K562 (cell line): ENCODE measurements at regions not wholly inside any gene's neighbourhood (a gene's known extent, or its start where the extent isn't known, plus 50 kb on each side); places are given as distances from the start of the nearest gene placed in this dataset.

ENCODE experiments used
- CBFA2T3 ChIP-seq: fragments of 450-650 bp; IDR thresholded peaks from 2 replicates; pipeline ENCODE4 v1.6.1; 2017
- DPF2 ChIP-seq: fragments of 450-650 bp; IDR thresholded peaks from 2 replicates; pipeline ENCODE4 v1.6.1; 2016
- ETS2 ChIP-seq: IDR thresholded peaks from 2 replicates; pipeline ENCODE4 v1.6.1; 2016; ENCODE audit warnings: borderline replicate concordance, missing genetic modification characterization, mild to moderate bottlenecking, moderate library complexity, missing compliant biosample characterization; ENCODE audit not compliant: poor library complexity, severe bottlenecking
- GABPA ChIP-seq: fragments of 200-800 bp; sonication (Bioruptor generic); conservative IDR thresholded peaks from 2 replicates; pipeline ENCODE4 v1.6.1; 2016; ENCODE audit warnings: low read depth, missing genetic modification characterization, missing compliant biosample characterization
- GABPB2 ChIP-seq: fragments of 250-450 bp; sonication (Bioruptor Pico); conservative IDR thresholded peaks from 2 replicates; pipeline ENCODE4 v1.5.1; 2021; ENCODE audit warnings: mild to moderate bottlenecking
- HLTF ChIP-seq: fragments of 450-650 bp; IDR thresholded peaks from 2 replicates; pipeline ENCODE4 v1.6.1; 2016
- HNRNPK ChIP-seq: fragments of 200-400 bp; formaldehyde crosslinking; IDR thresholded peaks from one replicate; pipeline ENCODE4 v1.6.1; 2018; ENCODE audit warnings: mild to moderate bottlenecking, low read depth, low read length; ENCODE audit not compliant: poor library complexity, severe bottlenecking
- HNRNPUL1 ChIP-seq: fragments of 200-400 bp; formaldehyde crosslinking; IDR thresholded peaks from 2 replicates; pipeline ENCODE4 v1.6.1; 2017; ENCODE audit warnings: low read length
- MXI1 ChIP-seq: IDR thresholded peaks from 2 replicates; pipeline ENCODE4 v1.6.1; 2011; ENCODE audit warnings: low read depth, mild to moderate bottlenecking, improper control_type of control experiment, low read length
- NEUROD1 ChIP-seq: fragments of 150-350 bp; IDR thresholded peaks from 2 replicates; pipeline ENCODE4 v1.6.1; 2014; ENCODE audit warnings: borderline replicate concordance, low read length, low read depth; ENCODE audit not compliant: partially characterized antibody
- NFYB ChIP-seq: IDR thresholded peaks from 2 replicates; pipeline ENCODE4 v1.6.1; 2011; ENCODE audit warnings: mild to moderate bottlenecking, moderate library complexity; ENCODE audit not compliant: insufficient read length; ENCODE audit errors: extremely low read depth
- POLR2B ChIP-seq: fragments of 450-650 bp; IDR thresholded peaks from 2 replicates; pipeline ENCODE4 v1.6.1; 2018; ENCODE audit warnings: low read depth; ENCODE audit not compliant: partially characterized antibody
- REST ChIP-seq, 2 experiments: fragments of 450-650 bp; formaldehyde crosslinking in 1 of 2; IDR thresholded peaks; 2 replicates each; pipeline versions ENCODE4 v1.4.0 to v1.6.1; 2014 to 2020; ENCODE audit warnings: mild to moderate bottlenecking in 2 of 2, borderline replicate concordance in 1 of 2, low read depth in 1 of 2
- SREBF2 ChIP-seq: sonication (generic); formaldehyde crosslinking; IDR thresholded peaks from 2 replicates; pipeline ENCODE4 v1.4.0; 2020; ENCODE audit warnings: mild to moderate bottlenecking, missing genetic modification reagents
- ZBTB9 ChIP-seq: fragments of 450-650 bp; formaldehyde crosslinking; IDR thresholded peaks from 2 replicates; pipeline ENCODE4 v1.4.0; 2020; ENCODE audit warnings: mild to moderate bottlenecking, moderate library complexity
- ZNF184 ChIP-seq: sonication (generic); formaldehyde crosslinking; IDR thresholded peaks from 2 replicates; pipeline ENCODE4 v1.5.0; 2020; ENCODE audit warnings: missing genetic modification reagents
- ZNF445 ChIP-seq: fragments of 250-450 bp; sonication (Bioruptor Pico); IDR thresholded peaks from 2 replicates; pipeline ENCODE4 v1.4.0; 2020; ENCODE audit warnings: low read depth, mild to moderate bottlenecking, moderate library complexity

GRCh38 chr2:39511605-39512433, 74.7 kb upstream of the MAP4K3 start (continued):
- peak; percentile 17; the same call in 1 of the 2 replicates for TF ChIP-seq REST (IDR thresholded peaks at IDR 0.05; ENCODE audit: borderline replicate concordance)
- no peak for TF ChIP-seq REST (CRISPR knock-in tag; IDR thresholded peaks at IDR 0.05; ENCODE audit: low read depth)
- TF ChIP-seq SREBF2 (CRISPR knock-in tag) = no peak
- no peak for TF ChIP-seq POLR2B
- TF ChIP-seq ZNF445 (CRISPR knock-in tag) = no peak
- TF ChIP-seq ETS2 (tag) = no peak
- peak; percentile 96 for TF ChIP-seq DPF2
- TF ChIP-seq HNRNPK = no peak
- TF ChIP-seq NEUROD1 = peak; percentile 32
- TF ChIP-seq GABPB2 (CRISPR knock-in tag) = no peak
- no peak for TF ChIP-seq HLTF
- TF ChIP-seq CBFA2T3 = peak; percentile 97
- peak; percentile 61 for TF ChIP-seq GABPA (tag)
- TF ChIP-seq ZNF184 (CRISPR knock-in tag) = no peak
- TF ChIP-seq NFYB = no peak
- TF ChIP-seq HNRNPUL1 = no peak
- peak; percentile 44; the same call in 1 of the 2 replicates for TF ChIP-seq MXI1
- TF ChIP-seq ZBTB9 (CRISPR knock-in tag) = no peak
